Right lobe of liver (tissue), 6 donors: ENCODE measurements at regions not wholly inside any gene's neighbourhood (a gene's known extent, or its start where the extent isn't known, plus 50 kb on each side); places are given as distances from the start of the nearest gene placed in this dataset.

Experiments used
- ATAC-seq, 4 donors: fragments of 200-7000 bp; cut with Tn5 transposase; one replicate each; pipeline ENCODE4 v1.9.1; 2020; ENCODE audit warnings: mild to moderate bottlenecking in 4 of 4, moderate library complexity in 4 of 4
- DNase-seq, 3 donors: peaks; one replicate each; pipeline ENCODE4 v3.0.0-alpha.2; 2020
- H3K27ac ChIP-seq, 3 donors: fragments of 200-600 bp; one replicate each; pipeline ENCODE4 v1.8.0; 2022
- H3K27me3 ChIP-seq, 2 donors: fragments of 200-600 bp; one replicate each; pipeline ENCODE4 v1.8.0; 2022
- H3K36me3 ChIP-seq, 4 donors: fragments of 200-600 bp; sonication (generic) in 1 of 4; one replicate each; pipeline versions ENCODE4 v1.5.1 to v1.8.0; 2017 to 2022; ENCODE audit warnings: control low read depth in 1 of 4
- H3K4me1 ChIP-seq, 4 donors: fragments of 200-600 bp; sonication (generic) in 1 of 4; one replicate each; pipeline versions ENCODE4 v1.5.1 to v1.8.0; 2017 to 2022; ENCODE audit warnings: control low read depth in 1 of 4
- H3K4me3 ChIP-seq, 3 donors: fragments of 200-600 bp; one replicate each; pipeline ENCODE4 v1.8.0; 2022
- H3K9me3 ChIP-seq, 4 donors: fragments of 200-600 bp; sonication (generic) in 1 of 4; one replicate each; pipeline versions ENCODE4 v1.5.1 to v1.8.0; 2017 to 2022; ENCODE audit warnings: control low read depth in 1 of 4
- POLR2A ChIP-seq: fragments of 450-650 bp; IDR thresholded peaks from one replicate; pipeline ENCODE4 v1.6.1; 2017; ENCODE audit warnings: antibody characterized with exemption, mild to moderate bottlenecking
- WGBS: methylation state at CpG from one replicate; pipeline ENCODE4 v1.1.6; 2018; ENCODE audit warnings: low coverage, low lambda C conversion rate; ENCODE audit not compliant: insufficient coverage; ENCODE audit errors: missing lambda C conversion rate; 5-methylcytosine and 5-hydroxymethylcytosine counted together
- intact Hi-C, 2 donors: fragments of 100-400 bp; cut with DNase I; formaldehyde crosslinking; loops; one replicate each; pipeline versions ENCODE4 v1.11.2 to v1.14.1; 2022
- TF ChIP-seq, protein P1 (sequence below), 4 donors: fragments of 200-600 bp in 3 of 4; fragments of 450-650 bp in 1 of 4; IDR thresholded peaks; one replicate each; pipeline versions ENCODE4 v1.5.1 to v1.8.0; 2016 to 2022; ENCODE audit warnings: antibody characterized with exemption in 4 of 4, mild to moderate bottlenecking in 2 of 4
- donor health status: DM: no; HTN: yes; CAD: no.
- donor health status: DM: no; HTN: no; CAD: no.
- donor health status: DM: no; HTN: no; CAD: no.
- donor health status: DM: no; HTN: yes; CAD: no.
- donor health status: DM: no; HTN: yes; CAD: no.

DNA sequence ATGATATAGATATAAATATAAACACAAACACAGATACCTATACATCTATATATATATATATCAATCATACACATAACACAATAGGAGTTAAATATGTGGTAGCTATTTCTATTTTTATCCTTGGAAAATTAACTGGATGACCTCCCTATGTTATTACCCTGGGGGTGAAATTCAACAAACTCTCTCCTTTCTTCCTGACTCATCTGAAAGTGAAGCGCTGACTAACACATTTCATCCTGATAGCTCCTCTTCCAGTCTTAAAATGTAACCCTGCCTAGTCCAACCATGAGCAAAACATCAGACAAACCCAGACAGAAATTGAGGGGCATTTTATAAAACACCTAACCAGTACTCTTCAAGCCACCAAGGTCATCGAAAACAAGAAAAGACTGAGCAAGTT lies 220.6 kb upstream of the ISX start:
- Histone ChIP-seq H3K4me1 (no peaks in the 10 kb centered on the region), H3K36me3 (no peaks in the 10 kb centered on the region), H3K27me3 (no peaks in the 10 kb centered on the region), H3K4me3 (no peak overlapping the region), H3K27ac (no peak overlapping the region), H3K9me3 (no peaks in the 10 kb centered on the region)
- 86% methylated on average over 2 of the region's 2 CpGs for WGBS
- DNase-seq (no peak), ATAC-seq (no peak)
- intact Hi-C loops = no loop called here
- TF ChIP-seq POLR2A = no peak
- TF ChIP-seq, protein P1, sequence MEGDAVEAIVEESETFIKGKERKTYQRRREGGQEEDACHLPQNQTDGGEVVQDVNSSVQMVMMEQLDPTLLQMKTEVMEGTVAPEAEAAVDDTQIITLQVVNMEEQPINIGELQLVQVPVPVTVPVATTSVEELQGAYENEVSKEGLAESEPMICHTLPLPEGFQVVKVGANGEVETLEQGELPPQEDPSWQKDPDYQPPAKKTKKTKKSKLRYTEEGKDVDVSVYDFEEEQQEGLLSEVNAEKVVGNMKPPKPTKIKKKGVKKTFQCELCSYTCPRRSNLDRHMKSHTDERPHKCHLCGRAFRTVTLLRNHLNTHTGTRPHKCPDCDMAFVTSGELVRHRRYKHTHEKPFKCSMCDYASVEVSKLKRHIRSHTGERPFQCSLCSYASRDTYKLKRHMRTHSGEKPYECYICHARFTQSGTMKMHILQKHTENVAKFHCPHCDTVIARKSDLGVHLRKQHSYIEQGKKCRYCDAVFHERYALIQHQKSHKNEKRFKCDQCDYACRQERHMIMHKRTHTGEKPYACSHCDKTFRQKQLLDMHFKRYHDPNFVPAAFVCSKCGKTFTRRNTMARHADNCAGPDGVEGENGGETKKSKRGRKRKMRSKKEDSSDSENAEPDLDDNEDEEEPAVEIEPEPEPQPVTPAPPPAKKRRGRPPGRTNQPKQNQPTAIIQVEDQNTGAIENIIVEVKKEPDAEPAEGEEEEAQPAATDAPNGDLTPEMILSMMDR (IDR thresholded peaks at IDR 0.05) = no peak

DNA sequence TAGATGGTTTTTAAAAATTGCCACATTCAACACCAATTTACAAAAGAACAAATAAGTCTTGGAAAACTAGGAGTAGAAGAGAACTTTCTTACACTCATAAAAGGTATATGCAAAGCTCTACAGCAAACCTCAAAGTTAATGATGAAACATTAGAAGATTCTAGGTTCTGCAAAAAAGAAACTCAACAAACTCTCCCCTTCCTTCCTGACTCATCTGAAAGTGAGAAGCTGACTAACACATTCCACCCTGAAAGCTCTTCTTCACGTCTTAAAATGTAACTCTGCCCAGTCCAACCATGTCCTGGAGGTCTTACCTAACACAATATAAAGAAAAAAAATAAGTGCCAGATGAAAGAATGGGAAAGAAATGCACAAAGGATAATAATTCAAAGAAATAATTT lies 218.9 kb upstream of the ISX start:
- no peaks in the 10 kb centered on the region for H3K36me3 ChIP-seq
- H3K27me3 ChIP-seq = no peaks in the 10 kb centered on the region
- DNase-seq (no peak), ATAC-seq (no peak)
- no peaks in the 10 kb centered on the region for H3K9me3 ChIP-seq
- no peak overlapping the region for H3K4me3 ChIP-seq
- 11% methylated on average over 1 of the region's 1 CpG for WGBS
- no peaks in the 10 kb centered on the region for H3K4me1 ChIP-seq
- intact Hi-C loops = no loop called here
- TF ChIP-seq, protein P1 (IDR thresholded peaks at IDR 0.05) = no peak
- no peak for TF ChIP-seq POLR2A
- H3K27ac ChIP-seq = no peak overlapping the region

DNA sequence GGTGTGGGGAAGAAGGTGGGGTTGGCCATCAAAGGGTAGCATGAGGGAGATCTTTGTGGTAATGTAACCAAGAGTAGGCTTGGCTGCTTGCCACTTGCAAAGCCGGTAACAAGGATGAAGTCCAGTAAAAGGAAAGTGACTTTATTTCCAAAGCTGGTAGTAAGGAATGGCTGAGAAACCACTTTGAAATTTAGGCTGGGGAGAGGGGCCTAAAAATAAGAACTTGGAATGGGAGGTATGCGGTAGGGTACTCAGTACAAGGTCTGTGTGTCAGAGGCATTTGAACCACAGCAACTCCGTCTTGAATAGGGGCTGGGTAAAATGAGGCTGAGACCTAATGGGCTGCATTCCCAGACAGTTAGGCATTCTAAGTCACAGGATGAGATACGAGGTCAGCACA lies 216.0 kb upstream of the ISX start:
- no peak for ATAC-seq

DNA sequence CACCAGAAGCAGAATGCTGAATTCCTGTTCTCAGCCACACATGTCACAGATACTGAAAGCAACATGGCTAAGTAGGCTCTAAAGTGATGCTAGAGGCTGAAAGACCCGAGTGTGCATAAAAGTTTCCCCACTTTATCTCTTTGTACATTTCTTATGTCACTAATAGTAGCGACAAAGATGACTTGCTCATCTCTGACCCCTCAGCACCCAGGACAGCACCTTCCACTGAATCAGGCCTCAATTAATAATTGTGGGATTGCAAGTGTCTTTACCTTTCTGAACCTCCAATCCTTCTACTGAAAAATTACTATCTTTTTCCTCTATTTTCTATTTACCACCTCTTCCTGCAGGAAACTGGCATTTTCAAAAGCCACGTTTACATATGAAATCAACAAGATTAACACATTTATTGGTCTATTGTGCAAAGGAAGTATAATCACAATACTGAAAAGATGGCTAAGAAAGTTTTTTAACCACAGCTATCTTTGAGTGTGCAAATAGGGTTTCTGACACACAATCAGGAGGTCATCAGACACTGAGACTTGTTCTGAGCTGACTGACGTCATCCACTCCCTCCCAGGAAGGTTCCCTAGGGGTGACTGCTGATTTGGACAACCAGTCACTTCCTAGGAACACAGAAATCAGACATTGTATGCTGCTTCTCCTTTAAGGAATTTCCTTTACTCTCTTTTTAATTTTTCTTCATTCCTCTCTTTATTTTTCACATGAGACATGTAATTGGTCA lies 213.9 kb upstream of the ISX start:
- Histone ChIP-seq H3K9me3 (no peaks in the 10 kb centered on the region), H3K27ac (no peak overlapping the region), H3K4me1 (no peaks in the 10 kb centered on the region), H3K36me3 (no peaks in the 10 kb centered on the region), H3K27me3 (no peaks in the 10 kb centered on the region), H3K4me3 (no peak overlapping the region)
- WGBS = 43% methylated on average over 4 of the region's 4 CpGs
- DNase-seq (no peak), ATAC-seq (no peak)
- intact Hi-C loops = no loop called here
- TF ChIP-seq, protein P1 (IDR thresholded peaks at IDR 0.05) = no peak
- TF ChIP-seq POLR2A = no peak

More for the DNA sequence above, 216.0 kb upstream of the ISX start:
- H3K4me3 ChIP-seq = no peak overlapping the region
- no peak for TF ChIP-seq POLR2A
- TF ChIP-seq, protein P1 (IDR thresholded peaks at IDR 0.05) = no peak
- no peaks in the 10 kb centered on the region for H3K4me1 ChIP-seq
- intact Hi-C loops = no loop called here
- DNase-seq = no peak
- no peaks in the 10 kb centered on the region for H3K27me3 ChIP-seq
- no peaks in the 10 kb centered on the region for H3K9me3 ChIP-seq
- no peak overlapping the region for H3K27ac ChIP-seq
- WGBS = 52% methylated on average over 4 of the region's 4 CpGs
- no peaks in the 10 kb centered on the region for H3K36me3 ChIP-seq
